ENCODE measurements at regions not wholly inside any gene's neighbourhood (a gene's known extent, or its start where the extent isn't known, plus 50 kb on each side); places are given as distances from the start of the nearest gene placed in this dataset.

- H3K4me1 Mint-ChIP-seq (ENCODE audit: low read depth), result no peaks in the 10 kb centered on the region
- DNase-seq (ENCODE audit: low spot score), result no peak
- no peaks in the 10 kb centered on the region for H3K36me3 Mint-ChIP-seq (ENCODE audit: low read depth)
- intact Hi-C loops (cut with micrococcal nuclease), result no loop called here
- H3K27me3 Mint-ChIP-seq (ENCODE audit: low read depth), result no peaks in the 10 kb centered on the region
- H3K27ac Mint-ChIP-seq, result no peak overlapping the region
- H3K9me3 Mint-ChIP-seq, result no peaks in the 10 kb centered on the region
- H3K4me3 Mint-ChIP-seq (ENCODE audit: low read depth), result no peak overlapping the region
These were observed 119.7 kb upstream of the PDE3A start for GRCh38 chr12:20248646-20249045.

DNA sequence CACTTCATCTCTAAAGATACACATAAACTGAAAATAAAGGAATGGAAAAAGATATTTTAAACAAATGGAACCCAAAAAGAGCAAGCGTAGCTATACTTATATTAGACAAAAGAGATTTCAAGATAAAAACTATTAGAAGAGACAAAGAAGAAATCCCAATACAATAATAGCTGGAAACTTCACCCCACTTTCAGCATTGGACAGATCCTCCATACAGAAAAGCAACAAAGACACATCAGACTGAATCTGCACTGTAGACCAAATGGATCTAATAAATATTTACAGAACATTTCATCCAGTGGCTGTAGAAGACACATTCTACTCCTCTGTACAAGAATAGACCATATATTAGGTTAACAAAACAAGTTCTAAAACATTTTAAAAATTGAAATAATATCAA is 117.6 kb upstream of the PDE3A start:
- no peak overlapping the region for H3K27ac Mint-ChIP-seq
- no peaks in the 10 kb centered on the region for H3K9me3 Mint-ChIP-seq
- DNase-seq (ENCODE audit: low spot score), result no peak
- no peaks in the 10 kb centered on the region for H3K4me1 Mint-ChIP-seq (ENCODE audit: low read depth)
- H3K4me3 Mint-ChIP-seq (ENCODE audit: low read depth), result no peak overlapping the region
- H3K36me3 Mint-ChIP-seq (ENCODE audit: low read depth), result no peaks in the 10 kb centered on the region
- intact Hi-C loops (cut with micrococcal nuclease), result no loop called here
- H3K27me3 Mint-ChIP-seq (ENCODE audit: low read depth), result no peaks in the 10 kb centered on the region

GRCh38 chr12:20257311-20257710 is 111.0 kb upstream of the PDE3A start:
- H3K27ac Mint-ChIP-seq, result no peak overlapping the region
- H3K9me3 Mint-ChIP-seq, result no peaks in the 10 kb centered on the region
- DNase-seq (ENCODE audit: low spot score), result no peak
- no peaks in the 10 kb centered on the region for H3K36me3 Mint-ChIP-seq (ENCODE audit: low read depth)
- H3K4me3 Mint-ChIP-seq (ENCODE audit: low read depth), result no peak overlapping the region
- intact Hi-C loops (cut with micrococcal nuclease), result no loop called here
- no peaks in the 10 kb centered on the region for H3K27me3 Mint-ChIP-seq (ENCODE audit: low read depth)
- H3K4me1 Mint-ChIP-seq (ENCODE audit: low read depth), result no peaks in the 10 kb centered on the region

DNA sequence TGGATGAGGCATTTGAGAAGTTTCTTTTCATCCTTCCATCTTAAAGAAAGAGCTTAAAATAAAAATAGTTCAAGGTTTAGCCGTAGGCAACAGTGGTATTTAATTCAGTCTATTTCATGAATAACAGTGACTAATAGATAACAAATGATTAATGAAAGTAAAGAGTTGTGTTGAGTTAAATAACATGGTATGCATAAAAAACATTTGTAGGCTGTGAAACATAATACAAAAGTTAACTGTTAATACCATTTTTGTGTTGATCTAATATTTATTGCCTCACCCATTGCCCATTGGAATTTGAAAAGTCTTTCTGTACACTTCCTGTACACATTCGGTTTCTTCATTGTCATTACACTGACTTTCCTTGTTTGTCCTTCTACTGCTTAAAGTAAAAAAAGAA is 108.6 kb upstream of the PDE3A start:
- no peaks in the 10 kb centered on the region for H3K4me1 Mint-ChIP-seq (ENCODE audit: low read depth)
- H3K9me3 Mint-ChIP-seq, result no peaks in the 10 kb centered on the region
- no peak for DNase-seq (ENCODE audit: low spot score)
- H3K36me3 Mint-ChIP-seq (ENCODE audit: low read depth), result no peaks in the 10 kb centered on the region
- no peak overlapping the region for H3K4me3 Mint-ChIP-seq (ENCODE audit: low read depth)
- no peaks in the 10 kb centered on the region for H3K27me3 Mint-ChIP-seq (ENCODE audit: low read depth)
- H3K27ac Mint-ChIP-seq, result no peak overlapping the region
- intact Hi-C loops (cut with micrococcal nuclease), result no loop called here

GRCh38 chr12:20260851-20261250 is 107.5 kb upstream of the PDE3A start:
- Mint-ChIP-seq H3K9me3 (no peaks in the 10 kb centered on the region), H3K4me1 (ENCODE audit: low read depth) (no peaks in the 10 kb centered on the region), H3K27me3 (ENCODE audit: low read depth) (no peaks in the 10 kb centered on the region), H3K27ac (no peak overlapping the region), H3K4me3 (ENCODE audit: low read depth) (no peak overlapping the region), H3K36me3 (ENCODE audit: low read depth) (no peaks in the 10 kb centered on the region)
- no peak for DNase-seq (ENCODE audit: low spot score)
- intact Hi-C loops (cut with micrococcal nuclease), result no loop called here

DNA sequence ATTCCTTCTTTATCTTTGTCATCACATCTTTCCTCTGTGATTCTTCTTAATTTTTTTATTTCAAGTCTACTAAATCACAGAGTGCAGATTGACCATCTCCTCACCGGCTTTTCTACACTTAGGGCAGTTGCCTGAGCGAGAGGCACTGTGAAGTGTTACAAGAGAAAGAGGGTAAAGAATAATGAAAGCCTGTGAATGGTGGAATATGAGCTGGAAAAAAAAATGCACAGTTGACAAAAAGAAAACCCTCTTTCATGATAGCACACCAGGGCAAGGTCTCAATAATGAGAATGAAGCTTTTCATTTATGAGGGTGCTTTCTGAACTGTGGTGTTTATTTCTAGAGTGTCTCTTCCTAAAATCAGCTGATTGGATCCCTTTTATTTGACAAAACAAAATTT is 106.2 kb upstream of the PDE3A start:
- H3K36me3 Mint-ChIP-seq (ENCODE audit: low read depth), result no peaks in the 10 kb centered on the region
- H3K27ac Mint-ChIP-seq, result no peak overlapping the region
- no peak for DNase-seq (ENCODE audit: low spot score)
- H3K4me1 Mint-ChIP-seq (ENCODE audit: low read depth), result no peaks in the 10 kb centered on the region
- intact Hi-C loops (cut with micrococcal nuclease), result no loop called here
- no peaks in the 10 kb centered on the region for H3K27me3 Mint-ChIP-seq (ENCODE audit: low read depth)
- H3K9me3 Mint-ChIP-seq, result no peaks in the 10 kb centered on the region
- no peak overlapping the region for H3K4me3 Mint-ChIP-seq (ENCODE audit: low read depth)

DNA sequence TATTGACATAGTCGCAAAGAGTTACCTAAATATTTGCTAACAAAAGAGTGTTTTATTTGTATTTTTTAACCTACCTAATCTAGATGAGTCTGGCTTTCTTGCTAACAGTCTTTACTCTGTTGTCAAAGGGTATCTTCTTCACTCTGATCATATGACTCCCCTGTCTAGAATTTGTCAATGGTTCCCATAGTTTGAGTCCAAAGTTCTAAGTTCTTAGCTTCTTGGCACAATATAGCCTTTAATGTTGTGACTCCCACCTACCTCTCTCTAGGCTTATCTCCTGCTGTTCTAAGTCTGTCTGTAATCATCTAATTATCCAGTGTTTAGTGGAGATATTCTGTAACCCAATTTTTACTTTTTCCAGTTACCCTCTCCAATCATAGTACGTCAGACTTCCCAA is 104.3 kb upstream of the PDE3A start:
- H3K36me3 Mint-ChIP-seq (ENCODE audit: low read depth), result no peaks in the 10 kb centered on the region
- H3K27ac Mint-ChIP-seq, result no peak overlapping the region
- no peak for DNase-seq (ENCODE audit: low spot score)
- no peaks in the 10 kb centered on the region for H3K27me3 Mint-ChIP-seq (ENCODE audit: low read depth)
- H3K4me3 Mint-ChIP-seq (ENCODE audit: low read depth), result no peak overlapping the region
- intact Hi-C loops (cut with micrococcal nuclease), result no loop called here
- H3K9me3 Mint-ChIP-seq, result no peaks in the 10 kb centered on the region
- H3K4me1 Mint-ChIP-seq (ENCODE audit: low read depth), result no peaks in the 10 kb centered on the region

GRCh38 chr12:20264608-20265114 is 103.7 kb upstream of the PDE3A start:
- no peak overlapping the region for H3K4me3 Mint-ChIP-seq (ENCODE audit: low read depth)
- H3K36me3 Mint-ChIP-seq (ENCODE audit: low read depth), result no peaks in the 10 kb centered on the region
- H3K9me3 Mint-ChIP-seq, result no peaks in the 10 kb centered on the region
- no peak overlapping the region for H3K27ac Mint-ChIP-seq
- H3K27me3 Mint-ChIP-seq (ENCODE audit: low read depth), result no peaks in the 10 kb centered on the region
- intact Hi-C loops (cut with micrococcal nuclease), result no loop called here
- H3K4me1 Mint-ChIP-seq (ENCODE audit: low read depth), result no peaks in the 10 kb centered on the region
- no peak for DNase-seq (ENCODE audit: low spot score)

DNA sequence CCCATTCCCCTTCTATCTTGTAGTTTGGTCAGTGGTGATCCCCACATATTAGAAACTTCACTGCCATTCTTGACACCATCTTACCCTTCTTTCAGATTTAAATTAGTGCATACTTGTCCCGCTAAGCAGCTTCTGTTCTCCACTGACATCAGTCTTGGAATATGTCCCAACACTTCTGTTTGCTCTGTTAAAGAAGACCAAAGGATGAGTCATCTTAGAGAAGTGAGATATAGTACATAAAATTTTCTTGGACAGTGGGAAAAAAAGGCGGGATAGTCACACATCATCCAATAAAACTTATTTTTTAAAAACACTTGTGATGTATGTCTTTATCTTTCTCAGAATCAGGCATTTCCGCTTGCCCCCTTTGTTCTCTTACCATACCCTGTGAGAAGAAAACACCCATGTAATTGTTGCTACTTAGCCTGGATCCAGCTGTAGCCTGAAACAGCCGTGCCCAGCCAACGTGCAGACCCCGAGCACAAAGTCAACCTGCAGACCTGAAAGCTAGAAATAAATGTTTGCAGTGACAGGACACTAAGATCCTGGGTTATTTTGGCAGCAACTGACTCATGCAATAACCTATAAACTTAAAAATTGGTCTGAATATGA is 100.1 kb upstream of the PDE3A start:
- Mint-ChIP-seq H3K4me3 (ENCODE audit: low read depth) (no peak overlapping the region), H3K36me3 (ENCODE audit: low read depth) (no peaks in the 10 kb centered on the region), H3K27me3 (ENCODE audit: low read depth) (no peaks in the 10 kb centered on the region), H3K4me1 (ENCODE audit: low read depth) (no peaks in the 10 kb centered on the region), H3K9me3 (no peaks in the 10 kb centered on the region), H3K27ac (no peak overlapping the region)
- DNase-seq (ENCODE audit: low spot score), result no peak
- intact Hi-C loops (cut with micrococcal nuclease), result no loop called here

DNA sequence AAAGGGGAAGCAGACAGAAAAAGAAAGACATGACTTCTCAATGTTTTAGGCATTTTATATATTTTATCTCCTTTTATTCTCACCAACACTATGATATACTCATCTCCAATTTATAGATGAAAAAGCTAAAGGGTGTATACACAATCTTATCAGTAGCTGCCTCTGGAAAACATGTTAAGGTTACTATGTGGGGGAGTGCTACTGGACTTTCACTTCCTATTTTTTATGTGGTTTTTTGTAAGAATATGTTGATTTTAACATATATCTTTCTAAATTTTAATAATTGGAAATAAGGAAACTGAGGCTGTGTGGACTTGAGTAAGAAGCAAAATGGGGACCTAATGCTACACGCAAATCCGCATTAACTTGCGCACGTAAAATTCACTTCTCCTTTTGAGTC is 99.6 kb upstream of the PDE3A start:
- Mint-ChIP-seq H3K36me3 (ENCODE audit: low read depth) (no peaks in the 10 kb centered on the region), H3K4me3 (ENCODE audit: low read depth) (no peak overlapping the region), H3K9me3 (no peaks in the 10 kb centered on the region), H3K27ac (no peak overlapping the region), H3K27me3 (ENCODE audit: low read depth) (no peaks in the 10 kb centered on the region), H3K4me1 (ENCODE audit: low read depth) (no peaks in the 10 kb centered on the region)
- intact Hi-C loops (cut with micrococcal nuclease), result no loop called here
- no peak for DNase-seq (ENCODE audit: low spot score)

GRCh38 chr12:20269337-20270067 is 98.8 kb upstream of the PDE3A start:
- no peaks in the 10 kb centered on the region for H3K9me3 Mint-ChIP-seq
- no peaks in the 10 kb centered on the region for H3K36me3 Mint-ChIP-seq (ENCODE audit: low read depth)
- intact Hi-C loops (cut with micrococcal nuclease), result no loop called here
- H3K27ac Mint-ChIP-seq, result no peak overlapping the region
- no peaks in the 10 kb centered on the region for H3K27me3 Mint-ChIP-seq (ENCODE audit: low read depth)
- no peak overlapping the region for H3K4me3 Mint-ChIP-seq (ENCODE audit: low read depth)
- no peak for DNase-seq (ENCODE audit: low spot score)
- no peaks in the 10 kb centered on the region for H3K4me1 Mint-ChIP-seq (ENCODE audit: low read depth)

GRCh38 chr12:20270557-20270956 is 97.8 kb upstream of the PDE3A start:
- Mint-ChIP-seq H3K36me3 (ENCODE audit: low read depth) (no peaks in the 10 kb centered on the region), H3K4me1 (ENCODE audit: low read depth) (no peaks in the 10 kb centered on the region), H3K4me3 (ENCODE audit: low read depth) (no peak overlapping the region), H3K27ac (no peak overlapping the region), H3K27me3 (ENCODE audit: low read depth) (no peaks in the 10 kb centered on the region), H3K9me3 (no peaks in the 10 kb centered on the region)
- intact Hi-C loops (cut with micrococcal nuclease), result no loop called here
- no peak for DNase-seq (ENCODE audit: low spot score)

DNA sequence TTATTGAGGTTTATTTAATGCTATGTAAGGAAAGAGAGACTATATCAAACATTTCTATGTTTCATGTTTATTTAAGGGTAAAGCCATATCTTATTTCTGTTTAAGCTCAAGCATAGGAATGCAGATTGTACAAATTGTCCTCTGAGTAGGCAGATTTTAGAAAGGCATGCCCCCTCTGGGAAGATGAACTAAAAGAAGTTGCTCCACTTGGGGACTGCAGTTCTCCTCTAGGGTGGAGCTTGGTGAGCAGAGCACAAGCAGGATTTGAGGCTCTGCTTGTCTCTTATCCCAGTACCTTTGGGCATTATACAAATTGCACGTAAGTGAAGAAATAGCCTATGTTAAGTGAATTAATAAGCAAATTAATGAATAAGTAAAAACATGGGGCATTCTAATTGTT is 96.2 kb upstream of the PDE3A start:
- Mint-ChIP-seq H3K36me3 (ENCODE audit: low read depth) (no peaks in the 10 kb centered on the region), H3K4me1 (ENCODE audit: low read depth) (no peaks in the 10 kb centered on the region), H3K27ac (no peak overlapping the region), H3K27me3 (ENCODE audit: low read depth) (no peaks in the 10 kb centered on the region), H3K4me3 (ENCODE audit: low read depth) (no peak overlapping the region), H3K9me3 (no peaks in the 10 kb centered on the region)
- intact Hi-C loops (cut with micrococcal nuclease), result no loop called here
- DNase-seq (ENCODE audit: low spot score), result no peak
